ENCODE measurements at regions not wholly inside any gene's neighbourhood (a gene's known extent, or its start where the extent isn't known, plus 50 kb on each side); places are given as distances from the start of the nearest gene placed in this dataset.

- Mint-ChIP-seq H3K27ac (no peak overlapping the region), H3K4me1 (no peaks in the 10 kb centered on the region), H3K36me3 (no peaks in the 10 kb centered on the region), H3K4me3 (no peak overlapping the region), H3K9me3 (peaks cover 0 to 2% (median under 1%) of the 10 kb centered on the region in 6 donors), H3K27me3 (ENCODE audit: low read depth in 3 of 3) (peaks cover 2 to 6% (median 3%) of the 10 kb centered on the region in 3 donors)
- DNase-seq, result no peak
Measured at GRCh38 chr13:103140001-103140671, 73.9 kb upstream of the SLC10A2 start.

GRCh38 chr13:103134271-103134670 lies 68.1 kb upstream of the SLC10A2 start:
- Mint-ChIP-seq H3K4me1 (no peaks in the 10 kb centered on the region), H3K27me3 (ENCODE audit: low read depth in 3 of 3) (peaks cover 1 to 4% (median 2%) of the 10 kb centered on the region in 3 donors), H3K4me3 (no peak overlapping the region), H3K27ac (no peak overlapping the region), H3K9me3 (peaks cover 0 to 2% (median 0%) of the 10 kb centered on the region in 6 donors), H3K36me3 (no peaks in the 10 kb centered on the region)
- no peak for DNase-seq

GRCh38 chr13:103133556-103133955 lies 67.3 kb upstream of the SLC10A2 start:
- H3K27ac Mint-ChIP-seq, result no peak overlapping the region
- H3K36me3 Mint-ChIP-seq, result no peaks in the 10 kb centered on the region
- H3K4me3 Mint-ChIP-seq, result no peak overlapping the region
- no peaks in the 10 kb centered on the region for H3K4me1 Mint-ChIP-seq
- DNase-seq, result no peak
- peaks cover 1 to 2% (median 2%) of the 10 kb centered on the region in 3 donors for H3K27me3 Mint-ChIP-seq (ENCODE audit: low read depth in 3 of 3)
- H3K9me3 Mint-ChIP-seq, result peaks cover 0 to under 1% (median 0%) of the 10 kb centered on the region in 6 donors

GRCh38 chr13:103130681-103131210 lies 64.5 kb upstream of the SLC10A2 start:
- Mint-ChIP-seq H3K27ac (no peak overlapping the region), H3K27me3 (ENCODE audit: low read depth in 3 of 3) (peaks cover 0 to 2% (median 0%) of the 10 kb centered on the region in 3 donors), H3K9me3 (peaks cover 0 to 4% (median under 1%) of the 10 kb centered on the region in 6 donors), H3K36me3 (no peaks in the 10 kb centered on the region), H3K4me3 (no peak overlapping the region), H3K4me1 (no peaks in the 10 kb centered on the region)
- DNase-seq, result no peak

- Mint-ChIP-seq H3K9me3 (peaks cover 0 to 4% (median 1%) of the 10 kb centered on the region in 6 donors), H3K4me3 (no peak overlapping the region)
- no peak for DNase-seq
Measured at GRCh38 chr13:103130146-103130545, 63.9 kb upstream of the SLC10A2 start.

More at GRCh38 chr13:103130146-103130545, 63.9 kb upstream of the SLC10A2 start:
- H3K27ac Mint-ChIP-seq, result no peak overlapping the region
- H3K27me3 Mint-ChIP-seq (ENCODE audit: low read depth in 3 of 3), result peaks cover 0 to 2% (median 0%) of the 10 kb centered on the region in 3 donors
- no peaks in the 10 kb centered on the region for H3K36me3 Mint-ChIP-seq
- H3K4me1 Mint-ChIP-seq, result no peaks in the 10 kb centered on the region
